ENCODE measurements at regions not wholly inside any gene's neighbourhood (a gene's known extent, or its start where the extent isn't known, plus 50 kb on each side); places are given as distances from the start of the nearest gene placed in this dataset.

DNA sequence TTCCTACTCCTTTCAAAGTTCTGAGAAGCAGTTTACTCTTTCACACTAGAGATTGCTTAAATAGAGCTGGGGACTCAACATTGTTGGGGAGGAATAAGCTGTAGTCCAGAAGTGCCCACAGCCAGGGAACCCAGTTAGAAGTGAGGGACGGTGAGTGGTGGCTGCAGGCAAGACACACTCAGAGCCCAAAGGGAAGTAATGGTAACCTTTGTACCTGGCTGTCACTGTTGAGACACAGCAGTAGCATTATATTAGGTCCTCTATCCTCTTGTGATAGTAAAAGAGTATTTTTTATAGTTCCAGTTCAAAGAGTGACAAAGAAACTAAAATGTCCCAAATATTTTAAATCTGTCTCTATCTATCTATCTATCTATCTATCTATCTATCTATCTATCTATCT, 263.3 kb downstream of the TTC6 start:
- Mint-ChIP-seq H3K9me3 (peaks cover 2% of the 10 kb centered on the region), H3K27me3 (ENCODE audit: insufficient read depth) (peaks cover 8% of the 10 kb centered on the region), H3K4me3 (no peak overlapping the region), H3K36me3 (ENCODE audit: low read depth) (peaks cover 2% of the 10 kb centered on the region), H3K4me1 (peaks cover 7% of the 10 kb centered on the region), H3K27ac (no peak overlapping the region)
- H3K9me3 ChIP-seq (ENCODE audit: control insufficient read depth, low read length) = no peaks in the 10 kb centered on the region
- WGBS, 2 experiments (ENCODE audit: insufficient coverage in 1 of 2, insufficient read length in 1 of 2) = 96% methylated on average over 1 of the region's 1 CpG; no CpG with 5 or more reads in 1 of the 2 experiments
- H3K4me3 ChIP-seq (ENCODE audit: low read length) = no peak overlapping the region
- TF ChIP-seq, protein P1, sequence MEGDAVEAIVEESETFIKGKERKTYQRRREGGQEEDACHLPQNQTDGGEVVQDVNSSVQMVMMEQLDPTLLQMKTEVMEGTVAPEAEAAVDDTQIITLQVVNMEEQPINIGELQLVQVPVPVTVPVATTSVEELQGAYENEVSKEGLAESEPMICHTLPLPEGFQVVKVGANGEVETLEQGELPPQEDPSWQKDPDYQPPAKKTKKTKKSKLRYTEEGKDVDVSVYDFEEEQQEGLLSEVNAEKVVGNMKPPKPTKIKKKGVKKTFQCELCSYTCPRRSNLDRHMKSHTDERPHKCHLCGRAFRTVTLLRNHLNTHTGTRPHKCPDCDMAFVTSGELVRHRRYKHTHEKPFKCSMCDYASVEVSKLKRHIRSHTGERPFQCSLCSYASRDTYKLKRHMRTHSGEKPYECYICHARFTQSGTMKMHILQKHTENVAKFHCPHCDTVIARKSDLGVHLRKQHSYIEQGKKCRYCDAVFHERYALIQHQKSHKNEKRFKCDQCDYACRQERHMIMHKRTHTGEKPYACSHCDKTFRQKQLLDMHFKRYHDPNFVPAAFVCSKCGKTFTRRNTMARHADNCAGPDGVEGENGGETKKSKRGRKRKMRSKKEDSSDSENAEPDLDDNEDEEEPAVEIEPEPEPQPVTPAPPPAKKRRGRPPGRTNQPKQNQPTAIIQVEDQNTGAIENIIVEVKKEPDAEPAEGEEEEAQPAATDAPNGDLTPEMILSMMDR (conservative IDR thresholded peaks at IDR 0.05) = no peak
- H3K4me1 ChIP-seq (ENCODE audit: control insufficient read depth, insufficient read depth, low read length) = no peaks in the 10 kb centered on the region
- no peak for DNase-seq
- H3K27me3 ChIP-seq (ENCODE audit: control insufficient read depth, insufficient read depth, low read length, poor library complexity, severe bottlenecking) = no peaks in the 10 kb centered on the region
- no peaks in the 10 kb centered on the region for H3K36me3 ChIP-seq (ENCODE audit: control insufficient read depth, insufficient read depth, low read length)
- no peak overlapping the region for H3K9ac ChIP-seq (ENCODE audit: extremely low read depth, low read length, poor library complexity, severe bottlenecking)
- H3K27ac ChIP-seq (ENCODE audit: low read depth, low read length) = no peak overlapping the region

DNA sequence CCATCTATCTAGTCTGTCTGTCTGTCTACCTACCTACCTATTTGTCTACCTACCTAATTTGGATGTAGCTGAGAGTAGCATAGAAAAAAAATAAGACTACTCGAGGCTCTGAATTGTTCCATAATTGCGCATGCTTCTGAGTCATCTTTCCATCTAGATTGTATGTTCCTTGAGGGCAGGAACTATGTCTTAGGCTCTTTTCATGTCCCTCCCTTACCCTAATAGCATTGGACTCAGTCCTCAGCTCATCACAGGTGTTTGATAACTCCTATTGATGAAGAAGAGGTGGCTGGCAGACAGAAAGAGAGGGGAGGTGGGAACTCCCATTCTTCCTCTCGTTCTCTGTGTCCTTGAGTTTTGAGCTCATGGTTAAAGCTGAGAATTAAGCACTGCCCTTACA, 263.7 kb downstream of the TTC6 start:
- Histone ChIP-seq H3K27me3 (ENCODE audit: control insufficient read depth, insufficient read depth, low read length, poor library complexity, severe bottlenecking) (no peaks in the 10 kb centered on the region), H3K9me3 (ENCODE audit: control insufficient read depth, low read length) (no peaks in the 10 kb centered on the region), H3K36me3 (ENCODE audit: control insufficient read depth, insufficient read depth, low read length) (no peaks in the 10 kb centered on the region), H3K4me1 (ENCODE audit: control insufficient read depth, insufficient read depth, low read length) (no peaks in the 10 kb centered on the region), H3K27ac (ENCODE audit: low read depth, low read length) (no peak overlapping the region), H3K9ac (ENCODE audit: extremely low read depth, low read length, poor library complexity, severe bottlenecking) (no peak overlapping the region), H3K4me3 (ENCODE audit: low read length) (no peak overlapping the region)
- peaks cover 2% of the 10 kb centered on the region for H3K36me3 Mint-ChIP-seq (ENCODE audit: low read depth)
- H3K9me3 Mint-ChIP-seq = peaks cover 3% of the 10 kb centered on the region
- H3K27ac Mint-ChIP-seq = no peak overlapping the region
- no peak overlapping the region for H3K4me3 Mint-ChIP-seq
- no peak for DNase-seq
- TF ChIP-seq, protein P1 (conservative IDR thresholded peaks at IDR 0.05) = no peak
- H3K27me3 Mint-ChIP-seq (ENCODE audit: insufficient read depth) = peaks cover 8% of the 10 kb centered on the region
- 96 to 99% methylated on average over 3 of the region's 3 CpGs for WGBS, 2 experiments (ENCODE audit: insufficient coverage in 1 of 2, insufficient read length in 1 of 2)
- peaks cover 3% of the 10 kb centered on the region for H3K4me1 Mint-ChIP-seq

DNA sequence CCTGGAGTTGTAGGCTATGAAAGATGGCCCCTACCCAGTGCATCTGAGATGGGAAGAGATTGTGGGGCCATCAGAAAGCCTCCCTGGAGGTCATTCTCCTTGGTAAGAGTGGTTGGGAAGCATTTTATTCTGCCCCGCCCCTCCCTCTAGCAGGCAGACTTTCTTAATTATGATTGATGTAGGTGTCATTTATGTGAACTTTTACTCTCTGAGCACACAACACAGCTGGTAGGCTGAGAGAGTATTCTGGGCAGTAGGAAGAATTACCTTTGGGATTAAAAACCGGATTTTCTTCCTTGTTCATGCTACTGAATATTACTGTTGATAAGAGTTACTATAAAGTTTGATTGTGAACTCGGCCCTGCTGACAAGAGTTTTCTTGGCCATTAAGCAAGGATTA, 266.8 kb downstream of the TTC6 start:
- Mint-ChIP-seq H3K36me3 (ENCODE audit: low read depth) (peaks cover 2% of the 10 kb centered on the region), H3K27me3 (ENCODE audit: insufficient read depth) (peaks cover 2% of the 10 kb centered on the region), H3K9me3 (peaks cover 3% of the 10 kb centered on the region), H3K4me3 (no peak overlapping the region), H3K27ac (no peak overlapping the region), H3K4me1 (no peaks in the 10 kb centered on the region)
- Histone ChIP-seq H3K9me3 (ENCODE audit: control insufficient read depth, low read length) (no peaks in the 10 kb centered on the region), H3K4me3 (ENCODE audit: low read length) (no peak overlapping the region), H3K27ac (ENCODE audit: low read depth, low read length) (no peak overlapping the region), H3K9ac (ENCODE audit: extremely low read depth, low read length, poor library complexity, severe bottlenecking) (no peak overlapping the region), H3K27me3 (ENCODE audit: control insufficient read depth, insufficient read depth, low read length, poor library complexity, severe bottlenecking) (no peaks in the 10 kb centered on the region), H3K4me1 (ENCODE audit: control insufficient read depth, insufficient read depth, low read length) (no peaks in the 10 kb centered on the region), H3K36me3 (ENCODE audit: control insufficient read depth, insufficient read depth, low read length) (no peaks in the 10 kb centered on the region)
- TF ChIP-seq, protein P1 (conservative IDR thresholded peaks at IDR 0.05) = no peak
- DNase-seq = no peak
- 72 to 94% methylated on average over 2 to 3 of the region's 3 CpGs for WGBS, 2 experiments (ENCODE audit: insufficient coverage in 1 of 2, insufficient read length in 1 of 2)
